Neural progenitor cell (in vitro differentiated cells): ENCODE measurements at regions not wholly inside any gene's neighbourhood (a gene's known extent, or its start where the extent isn't known, plus 50 kb on each side); places are given as distances from the start of the nearest gene placed in this dataset.

Experiments
- CTCF ChIP-seq: fragments of 200-600 bp; sonication (generic); IDR thresholded peaks from 2 replicates; pipeline ENCODE4 v1.5.1; 2017; ENCODE audit warnings: antibody characterized with exemption, mild to moderate bottlenecking
- EZH2 ChIP-seq: fragments of 200-600 bp; sonication (generic); IDR thresholded peaks from 2 replicates; pipeline ENCODE4 v1.6.1; 2017; ENCODE audit warnings: antibody characterized with exemption, mild to moderate bottlenecking, moderate library complexity
- EZH2phosphoT487 ChIP-seq: fragments of 200-600 bp; sonication (generic); IDR thresholded peaks from 2 replicates; pipeline ENCODE4 v1.6.1; 2017; ENCODE audit warnings: antibody characterized with exemption

GRCh38 chr4:188485906-188486305, 346.7 kb downstream of the TRIML1 start:
- no peak for TF ChIP-seq CTCF
- TF ChIP-seq EZH2: no peak
- no peak for TF ChIP-seq EZH2phosphoT487
